IMR-90 (cell line): ENCODE measurements at regions not wholly inside any gene's neighbourhood (a gene's known extent, or its start where the extent isn't known, plus 50 kb on each side); places are given as distances from the start of the nearest gene placed in this dataset.

Source experiments
- ATAC-seq: fragments of 200-7000 bp; cut with Tn5 transposase; 2 replicates; pipeline ENCODE4 v1.9.1; 2020; ENCODE audit warnings: low read depth, mild to moderate bottlenecking, moderate library complexity
- BruUV-seq: library from RNA; stranded (reverse); fragments of 400-500 nt; replicated peaks from 2 replicates; lab custom pipeline; 2021; lab: Mats Ljungman, UMichigan
- CTCF ChIA-PET: fragments of 300-600 bp; formaldehyde crosslinking; extraction: SDS; loops from one replicate; lab custom pipeline; 2021; ENCODE audit warnings: antibody characterized with exemption; lab: Yijun Ruan, JAX
- POLR2A ChIA-PET: fragments of 300-600 bp; sonication (Branson Sonifier 250); formaldehyde crosslinking; loops from one replicate; lab custom pipeline; 2022; ENCODE audit warnings: antibody characterized with exemption; ENCODE audit not compliant: unreplicated experiment; lab: Charles Lee
- DNase-seq: peaks from one replicate; pipeline ENCODE4 v3.0.0; 2013
- H2AFZ ChIP-seq: replicated peaks from 2 replicates; pipeline ENCODE3; 2013; ENCODE audit warnings: low read length, mild to moderate bottlenecking; ENCODE audit not compliant: poor library complexity
- H2AK5ac ChIP-seq: 2 replicates; pipeline ENCODE4 v1.6.1; 2013; ENCODE audit warnings: low read depth, low read length, inconsistent platforms
- H2AK9ac ChIP-seq: replicated peaks from 2 replicates; pipeline ENCODE3; 2013; ENCODE audit warnings: mild to moderate bottlenecking, low read depth, low read length, moderate library complexity; ENCODE audit not compliant: poor library complexity
- H2BK120ac ChIP-seq: 2 replicates; pipeline ENCODE4 v1.6.1; 2013; ENCODE audit warnings: low read depth, low read length, inconsistent platforms
- H2BK15ac ChIP-seq: 3 replicates; pipeline ENCODE4 v1.6.1; 2013; ENCODE audit warnings: low read depth, low read length, inconsistent platforms
- H2BK20ac ChIP-seq: 2 replicates; pipeline ENCODE4 v1.6.1; 2013; ENCODE audit warnings: low read depth, mild to moderate bottlenecking, inconsistent platforms, low read length, moderate library complexity
- H2BK5ac ChIP-seq: 2 replicates; pipeline ENCODE4 v1.6.1; 2013; ENCODE audit warnings: mild to moderate bottlenecking, low read depth, low read length, inconsistent platforms; ENCODE audit not compliant: poor library complexity, severe bottlenecking
- H3K14ac ChIP-seq: replicated peaks from 2 replicates; pipeline ENCODE4 v1.6.1; 2013; ENCODE audit warnings: low read depth, low read length, inconsistent platforms
- H3K18ac ChIP-seq: 2 replicates; pipeline ENCODE4 v1.6.1; 2013; ENCODE audit warnings: low read depth, low read length, control low read depth
- H3K23ac ChIP-seq: 2 replicates; pipeline ENCODE4 v1.6.1; 2013; ENCODE audit warnings: low read depth, low read length, inconsistent platforms
- H3K27ac ChIP-seq: 2 replicates; pipeline ENCODE4 v1.5.1; 2013; ENCODE audit warnings: mild to moderate bottlenecking, control low read depth, low read length; ENCODE audit not compliant: insufficient read depth
- H3K27me3 ChIP-seq: 2 replicates; pipeline ENCODE4 v1.6.1; 2013; ENCODE audit warnings: low read length; ENCODE audit not compliant: control insufficient read depth, insufficient read depth
- H3K36me3 ChIP-seq: 2 replicates; pipeline ENCODE4 v1.6.1; 2013; ENCODE audit warnings: low read length, mixed read lengths; ENCODE audit not compliant: control insufficient read depth, insufficient read depth
- H3K4ac ChIP-seq: 2 replicates; pipeline ENCODE4 v1.6.1; 2013; ENCODE audit warnings: low read depth, low read length, inconsistent platforms
- H3K4me1 ChIP-seq: 2 replicates; pipeline ENCODE4 v1.6.1; 2013; ENCODE audit warnings: low read length, mixed read lengths; ENCODE audit not compliant: control insufficient read depth, insufficient read depth
- H3K4me2 ChIP-seq: 2 replicates; pipeline ENCODE4 v1.6.1; 2013; ENCODE audit warnings: low read depth, mild to moderate bottlenecking, control low read depth, low read length, moderate library complexity
- H3K4me3 ChIP-seq: 2 replicates; pipeline ENCODE4 v1.5.1; 2013; ENCODE audit warnings: low read depth, mild to moderate bottlenecking, control low read depth, low read length, moderate library complexity; ENCODE audit not compliant: insufficient read depth
- H3K56ac ChIP-seq: 2 replicates; pipeline ENCODE4 v1.6.1; 2013; ENCODE audit warnings: low read length, inconsistent platforms; ENCODE audit not compliant: insufficient read depth; ENCODE audit errors: extremely low read depth
- H3K79me1 ChIP-seq, 2 experiments: 2 replicates each; pipeline ENCODE4 v1.6.1; 2013; ENCODE audit warnings: low read length in 2 of 2, inconsistent platforms in 1 of 2, low read depth in 1 of 2
- H3K9ac ChIP-seq: 2 replicates; pipeline ENCODE4 v1.6.1; 2013; ENCODE audit warnings: low read depth, low read length, control low read depth
- H3K9me1 ChIP-seq: 2 replicates; pipeline ENCODE4 v1.6.1; 2013; ENCODE audit warnings: low read length, inconsistent platforms; ENCODE audit not compliant: insufficient read depth
- H3K9me3 ChIP-seq: 2 replicates; pipeline ENCODE4 v1.6.1; 2013; ENCODE audit warnings: low read length; ENCODE audit not compliant: control insufficient read depth, insufficient read depth
- H4K20me1 ChIP-seq: 2 replicates; pipeline ENCODE4 v1.6.1; 2013; ENCODE audit warnings: low read length, inconsistent platforms; ENCODE audit not compliant: insufficient read depth
- H4K5ac ChIP-seq: 2 replicates; pipeline ENCODE4 v1.6.1; 2013; ENCODE audit warnings: mild to moderate bottlenecking, low read depth, low read length, control low read depth
- H4K8ac ChIP-seq, 2 experiments: 2 replicates each; pipeline ENCODE4 v1.6.1; 2013; ENCODE audit warnings: low read depth in 2 of 2, low read length in 2 of 2, control low read depth in 1 of 2, inconsistent platforms in 1 of 2
- H4K91ac ChIP-seq: 2 replicates; pipeline ENCODE4 v1.6.1; 2013; ENCODE audit warnings: low read depth, low read length, inconsistent platforms; ENCODE audit not compliant: insufficient read depth
- BHLHE40 ChIP-seq: fragments of 150-350 bp; IDR thresholded peaks from 2 replicates; pipeline ENCODE4 v1.6.1; 2016; ENCODE audit warnings: mild to moderate bottlenecking, low read depth, low read length
- CEBPB ChIP-seq: IDR thresholded peaks from 2 replicates; pipeline ENCODE4 v1.6.1; 2012; ENCODE audit warnings: low read depth, low read length, improper control_type of control experiment
- CHD1 ChIP-seq: IDR thresholded peaks from 2 replicates; pipeline ENCODE4 v1.6.1; 2012; ENCODE audit warnings: low read depth, low read length, improper control_type of control experiment
- FOS ChIP-seq: fragments of 150-350 bp; IDR thresholded peaks from 2 replicates; pipeline ENCODE4 v1.6.1; 2016; ENCODE audit warnings: low read depth, low read length
- MAFK ChIP-seq: IDR thresholded peaks from 2 replicates; pipeline ENCODE4 v1.6.1; 2012; ENCODE audit warnings: low read depth, low read length, improper control_type of control experiment
- MAZ ChIP-seq: IDR thresholded peaks from 2 replicates; pipeline ENCODE4 v1.6.1; 2012; ENCODE audit warnings: low read depth, mild to moderate bottlenecking, low read length, improper control_type of control experiment, moderate library complexity, borderline replicate concordance
- MXI1 ChIP-seq: IDR thresholded peaks from 2 replicates; pipeline ENCODE4 v1.6.1; 2012; ENCODE audit warnings: low read depth, mild to moderate bottlenecking, low read length, moderate library complexity, borderline replicate concordance
- NFE2L2 ChIP-seq: fragments of 150-350 bp; IDR thresholded peaks from 2 replicates; pipeline ENCODE4 v1.6.1; 2016; ENCODE audit warnings: low read depth, mild to moderate bottlenecking, low read length
- POLR2A ChIP-seq: IDR thresholded peaks from 2 replicates; pipeline ENCODE4 v1.6.1; 2012; ENCODE audit warnings: mild to moderate bottlenecking, low read depth, low read length
- RAD21 ChIP-seq: IDR thresholded peaks from 2 replicates; pipeline ENCODE4 v1.6.1; 2012; ENCODE audit warnings: low read length, improper control_type of control experiment
- RCOR1 ChIP-seq: IDR thresholded peaks from 2 replicates; pipeline ENCODE4 v1.6.1; 2012; ENCODE audit warnings: mild to moderate bottlenecking, low read length, improper control_type of control experiment; ENCODE audit not compliant: insufficient replicate concordance
- RFX5 ChIP-seq: IDR thresholded peaks from 2 replicates; pipeline ENCODE4 v1.8.0; 2012; ENCODE audit warnings: low read depth, mild to moderate bottlenecking, low read length, moderate library complexity
- SMC3 ChIP-seq: fragments of 150-350 bp; IDR thresholded peaks from 2 replicates; pipeline ENCODE4 v1.6.1; 2016; ENCODE audit warnings: low read depth, mild to moderate bottlenecking, antibody characterized with exemption, low read length, moderate library complexity
- WGBS, 2 experiments: methylation state at CpG; one replicate each; pipeline versions ENCODE4 v1.1.5 to v1.1.7; 2013; ENCODE audit warnings: missing lambda C conversion rate in 2 of 2; ENCODE audit not compliant: insufficient read length in 1 of 2; ENCODE audit errors: extremely low coverage in 2 of 2; 5-methylcytosine and 5-hydroxymethylcytosine counted together
- dilution Hi-C: fragments of 300-500 bp; cut with HindIII; formaldehyde crosslinking; loops from one replicate; pipeline ENCODE4 v1.14.3; 2018; ENCODE audit warnings: low sequenced_read_pairs; ENCODE audit not compliant: unreplicated experiment
- in situ Hi-C: fragments of 300-500 bp; cut with MboI; formaldehyde crosslinking; loops from 3 replicates; pipeline ENCODE4 v1.14.3; 2019; ENCODE audit warnings: low sequenced_read_pairs, inconsistent platforms, mixed read lengths
- intact Hi-C: fragments of 100-400 bp; cut with micrococcal nuclease; formaldehyde crosslinking; loops from 2 replicates; pipeline ENCODE4 v1.10.0; 2022
- TF ChIP-seq, protein P1 (sequence below): fragments of 150-350 bp; IDR thresholded peaks from 2 replicates; pipeline ENCODE4 v1.6.1; 2017; ENCODE audit warnings: mild to moderate bottlenecking, antibody characterized with exemption, low read length, low read depth
- TF ChIP-seq, protein P2 (sequence below): fragments of 150-350 bp; IDR thresholded peaks from 2 replicates; pipeline ENCODE4 v1.6.1; 2016; ENCODE audit warnings: low read depth, mild to moderate bottlenecking, low read length, moderate library complexity, borderline replicate concordance
- TF ChIP-seq, protein P3 (sequence below): conservative IDR thresholded peaks from 2 replicates; pipeline ENCODE4 v1.5.1; 2012; ENCODE audit warnings: mild to moderate bottlenecking, low read depth, low read length, improper control_type of control experiment

DNA sequence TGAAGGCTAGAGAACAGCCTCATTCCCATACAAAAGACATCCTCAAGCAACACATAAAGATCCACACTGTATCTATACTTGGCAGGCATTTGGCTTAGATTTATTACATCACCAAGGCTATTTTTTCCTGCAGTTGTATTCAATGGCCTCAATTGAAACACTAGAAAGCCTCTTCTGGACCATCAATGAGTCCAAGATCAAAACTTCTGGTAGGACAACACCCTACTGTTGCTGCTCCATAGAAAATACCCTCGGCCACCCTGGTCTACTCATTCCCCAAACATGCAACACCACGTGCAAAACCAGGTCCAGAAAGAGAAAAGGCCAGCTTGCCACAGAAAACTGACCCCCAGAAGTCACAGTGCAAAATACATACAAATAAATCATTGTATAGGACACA is 56.9 kb upstream of the CADM1 start:
- Histone ChIP-seq H3K14ac (no peak overlapping the region), H2AK5ac (no peak overlapping the region), H3K56ac (no peak overlapping the region), H2AFZ (no peak overlapping the region), H2AK9ac (no peak overlapping the region), H4K8ac (no peak overlapping the region), H3K27me3 (peaks cover 8% of the 10 kb centered on the region), H3K4me3 (no peak overlapping the region), H3K23ac (no peak overlapping the region), H2BK120ac (no peak overlapping the region), H2BK5ac (no peak overlapping the region), H3K9ac (no peak overlapping the region), H3K27ac (no peak overlapping the region), H3K9me3 (no peaks in the 10 kb centered on the region), H3K4me2 (no peak overlapping the region), H3K9me1 (no peaks in the 10 kb centered on the region), H3K79me1 (no peaks in the 10 kb centered on the region), H4K91ac (no peak overlapping the region), H3K4me1 (no peaks in the 10 kb centered on the region), H3K4ac (no peak overlapping the region), H4K20me1 (no peaks in the 10 kb centered on the region), H2BK15ac (no peak overlapping the region), H2BK20ac (no peak overlapping the region), H4K5ac (no peak overlapping the region), H3K18ac (no peak overlapping the region), H3K36me3 (no peaks in the 10 kb centered on the region)
- DNase-seq (no peak), ATAC-seq (no peak)
- dilution Hi-C loops (no loop called here), in situ Hi-C loops (no loop called here), intact Hi-C loops (no loop called here)
- TF ChIP-seq RAD21 (no peak), MXI1 (no peak), CEBPB (no peak), MAZ (no peak), RCOR1 (no peak), MAFK (no peak), SMC3 (no peak), NFE2L2 (no peak), FOS (no peak), CHD1 (no peak), POLR2A (no peak), RFX5 (no peak), BHLHE40 (no peak)
- TF ChIP-seq, protein P1, sequence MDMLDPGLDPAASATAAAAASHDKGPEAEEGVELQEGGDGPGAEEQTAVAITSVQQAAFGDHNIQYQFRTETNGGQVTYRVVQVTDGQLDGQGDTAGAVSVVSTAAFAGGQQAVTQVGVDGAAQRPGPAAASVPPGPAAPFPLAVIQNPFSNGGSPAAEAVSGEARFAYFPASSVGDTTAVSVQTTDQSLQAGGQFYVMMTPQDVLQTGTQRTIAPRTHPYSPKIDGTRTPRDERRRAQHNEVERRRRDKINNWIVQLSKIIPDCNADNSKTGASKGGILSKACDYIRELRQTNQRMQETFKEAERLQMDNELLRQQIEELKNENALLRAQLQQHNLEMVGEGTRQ, result no peak
- TF ChIP-seq, protein P2, sequence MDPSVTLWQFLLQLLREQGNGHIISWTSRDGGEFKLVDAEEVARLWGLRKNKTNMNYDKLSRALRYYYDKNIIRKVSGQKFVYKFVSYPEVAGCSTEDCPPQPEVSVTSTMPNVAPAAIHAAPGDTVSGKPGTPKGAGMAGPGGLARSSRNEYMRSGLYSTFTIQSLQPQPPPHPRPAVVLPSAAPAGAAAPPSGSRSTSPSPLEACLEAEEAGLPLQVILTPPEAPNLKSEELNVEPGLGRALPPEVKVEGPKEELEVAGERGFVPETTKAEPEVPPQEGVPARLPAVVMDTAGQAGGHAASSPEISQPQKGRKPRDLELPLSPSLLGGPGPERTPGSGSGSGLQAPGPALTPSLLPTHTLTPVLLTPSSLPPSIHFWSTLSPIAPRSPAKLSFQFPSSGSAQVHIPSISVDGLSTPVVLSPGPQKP, result no peak
- TF ChIP-seq, protein P3, sequence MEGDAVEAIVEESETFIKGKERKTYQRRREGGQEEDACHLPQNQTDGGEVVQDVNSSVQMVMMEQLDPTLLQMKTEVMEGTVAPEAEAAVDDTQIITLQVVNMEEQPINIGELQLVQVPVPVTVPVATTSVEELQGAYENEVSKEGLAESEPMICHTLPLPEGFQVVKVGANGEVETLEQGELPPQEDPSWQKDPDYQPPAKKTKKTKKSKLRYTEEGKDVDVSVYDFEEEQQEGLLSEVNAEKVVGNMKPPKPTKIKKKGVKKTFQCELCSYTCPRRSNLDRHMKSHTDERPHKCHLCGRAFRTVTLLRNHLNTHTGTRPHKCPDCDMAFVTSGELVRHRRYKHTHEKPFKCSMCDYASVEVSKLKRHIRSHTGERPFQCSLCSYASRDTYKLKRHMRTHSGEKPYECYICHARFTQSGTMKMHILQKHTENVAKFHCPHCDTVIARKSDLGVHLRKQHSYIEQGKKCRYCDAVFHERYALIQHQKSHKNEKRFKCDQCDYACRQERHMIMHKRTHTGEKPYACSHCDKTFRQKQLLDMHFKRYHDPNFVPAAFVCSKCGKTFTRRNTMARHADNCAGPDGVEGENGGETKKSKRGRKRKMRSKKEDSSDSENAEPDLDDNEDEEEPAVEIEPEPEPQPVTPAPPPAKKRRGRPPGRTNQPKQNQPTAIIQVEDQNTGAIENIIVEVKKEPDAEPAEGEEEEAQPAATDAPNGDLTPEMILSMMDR, result no peak
- no TSS peak for BruUV-seq
- ChIA-PET CTCF (no interaction called here), POLR2A (no interaction called here)
- no CpG with 5 or more reads among the region's 2 CpGs for WGBS, 2 experiments
